ENCODE measurements at regions not wholly inside any gene's neighbourhood (a gene's known extent, or its start where the extent isn't known, plus 50 kb on each side); places are given as distances from the start of the nearest gene placed in this dataset.

GRCh38 chr5:153358315-153358976 is 132.0 kb upstream of the GRIA1 start (continued):
- TF ChIP-seq THRA (CRISPR knock-in tag; IDR thresholded peaks at IDR 0.05; ENCODE audit: borderline replicate concordance) = no peak
- no peak for TF ChIP-seq ARNTL (CRISPR knock-in tag; IDR thresholded peaks at IDR 0.05)
- no peak for TF ChIP-seq ZNF264 (CRISPR knock-in tag; IDR thresholded peaks at IDR 0.05)
- TF ChIP-seq TBL1XR1 (IDR thresholded peaks at IDR 0.05; ENCODE audit: borderline replicate concordance, low read length, partially characterized antibody) = no peak
- TF ChIP-seq PATZ1 (CRISPR knock-in tag; IDR thresholded peaks at IDR 0.05) = no peak
- no peak for TF ChIP-seq NR2C2 (CRISPR knock-in tag; IDR thresholded peaks at IDR 0.05; ENCODE audit: borderline replicate concordance)
- TF ChIP-seq CSRNP2 (CRISPR knock-in tag; conservative IDR thresholded peaks at IDR 0.05; ENCODE audit: low read depth) = no peak

- FAIRE-seq = no peak
- no peaks in the 10 kb centered on the region for H3K4me1 ChIP-seq (ENCODE audit: insufficient read depth, low read length)
- H3K4me3 ChIP-seq (replicated peaks in 1 of 3; ENCODE audit: insufficient read depth in 1 of 3, low read depth in 2 of 3, low read length in 3 of 3) = no peak overlapping the region
- WGBS (ENCODE audit: low lambda C conversion rate) = 0% methylated on average over 1 of the region's 1 CpG
- no peak overlapping the region for H3K4me2 ChIP-seq (ENCODE audit: low read depth, low read length)
- H3K79me2 ChIP-seq (ENCODE audit: insufficient read depth, low read length) = no peaks in the 10 kb centered on the region
- BruUV-seq (replicated peaks) = no TSS peak
- POLR2A ChIA-PET = no interaction called here
- ATAC-seq = no peak
- H3K36me3 ChIP-seq (replicated peaks in 1 of 2; ENCODE audit: control insufficient read depth in 1 of 2, insufficient read depth in 2 of 2, low read length in 2 of 2) = no peaks in the 10 kb centered on the region
- no peak overlapping the region for H3K9ac ChIP-seq (ENCODE audit: insufficient read depth, low read depth, low read length)
- H3K27me3 ChIP-seq (ENCODE audit: control insufficient read depth in 1 of 2, insufficient read depth in 2 of 2, low read length in 2 of 2) = no peaks in the 10 kb centered on the region
- CTCF ChIA-PET (ENCODE audit: low intra/inter-chr PET ratio, low total read pairs) = no interaction called here
- no peak overlapping the region for H2AFZ ChIP-seq (ENCODE audit: low read length)
- no peaks in the 10 kb centered on the region for H4K20me1 ChIP-seq (ENCODE audit: insufficient read depth, low read length)
- DNase-seq (ENCODE audit: low spot score) = no peak
- intact Hi-C loops (cut with micrococcal nuclease; ENCODE audit: unreplicated experiment) (no loop called here), in situ Hi-C loops (cut with HindIII; ENCODE audit: extremely low pct_ligation_motif_present, low pct_unique_long_range_greater_than_20kb) (no loop called here)
- no peak overlapping the region for H3K27ac ChIP-seq (ENCODE audit: extremely low read length, insufficient read depth, low read length)
- H3K9me3 ChIP-seq (ENCODE audit: low read length) = peaks cover 17% of the 10 kb centered on the region
- TF ChIP-seq ZNF839 (CRISPR knock-in tag; IDR thresholded peaks at IDR 0.05; ENCODE audit: borderline replicate concordance) = no peak
- TF ChIP-seq ZNF142 (CRISPR knock-in tag; IDR thresholded peaks at IDR 0.05) = no peak
- TF ChIP-seq MXD3 (CRISPR knock-in tag; IDR thresholded peaks at IDR 0.05) = no peak
- no peak for TF ChIP-seq RCOR2 (CRISPR knock-in tag; IDR thresholded peaks at IDR 0.05)
These were observed 129.6 kb upstream of the GRIA1 start for GRCh38 chr5:153360860-153361259.
